IPS-18a (cell line): ENCODE measurements at regions not wholly inside any gene's neighbourhood (a gene's known extent, or its start where the extent isn't known, plus 50 kb on each side); places are given as distances from the start of the nearest gene placed in this dataset.

Experiments used
- H3K27ac ChIP-seq: one replicate; pipeline ENCODE4 v1.5.1; 2013; ENCODE audit warnings: low read length
- H3K27me3 ChIP-seq: one replicate; pipeline ENCODE4 v1.6.1; 2013; ENCODE audit warnings: mild to moderate bottlenecking, low read length; ENCODE audit not compliant: control insufficient read depth, insufficient read depth
- H3K36me3 ChIP-seq: one replicate; pipeline ENCODE4 v1.6.1; 2013; ENCODE audit warnings: low read depth, low read length; ENCODE audit not compliant: control insufficient read depth
- H3K4me1 ChIP-seq: one replicate; pipeline ENCODE4 v1.6.1; 2013; ENCODE audit warnings: low read depth, low read length; ENCODE audit not compliant: control insufficient read depth
- H3K4me3 ChIP-seq: one replicate; pipeline ENCODE4 v1.5.1; 2013; ENCODE audit warnings: low read length
- H3K9ac ChIP-seq: one replicate; pipeline ENCODE4 v1.6.1; 2013; ENCODE audit warnings: mild to moderate bottlenecking, low read length, moderate library complexity
- H3K9me3 ChIP-seq: one replicate; pipeline ENCODE4 v1.6.1; 2013; ENCODE audit warnings: low read depth, low read length; ENCODE audit not compliant: control insufficient read depth

GRCh38 chr12:28121433-28121832, 68.8 kb upstream of the CCDC91 start:
- H3K4me1 ChIP-seq: no peaks in the 10 kb centered on the region
- H3K4me3 ChIP-seq: no peak overlapping the region
- no peaks in the 10 kb centered on the region for H3K27me3 ChIP-seq
- no peaks in the 10 kb centered on the region for H3K36me3 ChIP-seq
- no peak overlapping the region for H3K9ac ChIP-seq
- H3K27ac ChIP-seq: no peak overlapping the region
- H3K9me3 ChIP-seq: no peaks in the 10 kb centered on the region

GRCh38 chr12:28121899-28122655, 68.2 kb upstream of the CCDC91 start:
- no peak overlapping the region for H3K27ac ChIP-seq
- no peak overlapping the region for H3K9ac ChIP-seq
- H3K4me1 ChIP-seq: no peaks in the 10 kb centered on the region
- H3K9me3 ChIP-seq: no peaks in the 10 kb centered on the region
- no peak overlapping the region for H3K4me3 ChIP-seq
- no peaks in the 10 kb centered on the region for H3K36me3 ChIP-seq
- no peaks in the 10 kb centered on the region for H3K27me3 ChIP-seq

GRCh38 chr12:28122756-28123155, 67.5 kb upstream of the CCDC91 start:
- Histone ChIP-seq H3K27me3 (no peaks in the 10 kb centered on the region), H3K4me3 (no peak overlapping the region), H3K27ac (no peak overlapping the region), H3K9me3 (no peaks in the 10 kb centered on the region), H3K36me3 (no peaks in the 10 kb centered on the region), H3K9ac (no peak overlapping the region), H3K4me1 (no peaks in the 10 kb centered on the region)

- no peak overlapping the region for H3K9ac ChIP-seq
Measured at GRCh38 chr12:28127455-28127854, 62.8 kb upstream of the CCDC91 start.

GRCh38 chr12:28129031-28129430, 61.2 kb upstream of the CCDC91 start:
- Histone ChIP-seq H3K36me3 (no peaks in the 10 kb centered on the region), H3K4me3 (no peak overlapping the region), H3K9me3 (no peaks in the 10 kb centered on the region), H3K27me3 (no peaks in the 10 kb centered on the region), H3K4me1 (no peaks in the 10 kb centered on the region), H3K27ac (no peak overlapping the region), H3K9ac (no peak overlapping the region)

More at GRCh38 chr12:28127455-28127854, 62.8 kb upstream of the CCDC91 start:
- H3K9me3 ChIP-seq: no peaks in the 10 kb centered on the region
- no peak overlapping the region for H3K27ac ChIP-seq
- H3K36me3 ChIP-seq: no peaks in the 10 kb centered on the region
- H3K4me1 ChIP-seq: no peaks in the 10 kb centered on the region
- H3K4me3 ChIP-seq: no peak overlapping the region
- no peaks in the 10 kb centered on the region for H3K27me3 ChIP-seq

DNA sequence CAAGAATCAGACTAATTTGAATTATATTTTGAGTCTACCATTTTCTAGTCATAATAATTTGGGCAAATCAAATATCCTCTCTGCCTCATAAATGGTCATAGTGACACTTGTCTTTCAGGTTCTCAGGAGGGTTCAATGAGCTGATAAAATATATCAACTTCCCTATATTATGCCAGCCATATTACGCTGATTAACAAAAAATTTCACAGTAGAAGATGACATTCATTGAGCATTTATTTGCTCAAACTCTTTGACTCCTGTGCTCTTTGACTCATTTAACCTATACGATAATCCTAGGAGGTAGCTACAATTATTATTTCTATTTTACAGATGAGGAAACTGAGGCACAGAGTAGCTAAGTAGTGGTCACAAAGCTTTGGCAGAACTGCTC, 60.0 kb upstream of the CCDC91 start:
- no peaks in the 10 kb centered on the region for H3K27me3 ChIP-seq
- H3K9ac ChIP-seq: no peak overlapping the region
- no peaks in the 10 kb centered on the region for H3K9me3 ChIP-seq
- H3K36me3 ChIP-seq: no peaks in the 10 kb centered on the region
- H3K4me1 ChIP-seq: no peaks in the 10 kb centered on the region
- H3K27ac ChIP-seq: no peak overlapping the region
- no peak overlapping the region for H3K4me3 ChIP-seq

- H3K9me3 ChIP-seq: no peaks in the 10 kb centered on the region
- no peaks in the 10 kb centered on the region for H3K27me3 ChIP-seq
- no peak overlapping the region for H3K9ac ChIP-seq
- H3K27ac ChIP-seq: no peak overlapping the region
- H3K4me3 ChIP-seq: no peak overlapping the region
- H3K4me1 ChIP-seq: no peaks in the 10 kb centered on the region
- no peaks in the 10 kb centered on the region for H3K36me3 ChIP-seq
Measured at GRCh38 chr12:28130625-28131598, 59.3 kb upstream of the CCDC91 start.

DNA sequence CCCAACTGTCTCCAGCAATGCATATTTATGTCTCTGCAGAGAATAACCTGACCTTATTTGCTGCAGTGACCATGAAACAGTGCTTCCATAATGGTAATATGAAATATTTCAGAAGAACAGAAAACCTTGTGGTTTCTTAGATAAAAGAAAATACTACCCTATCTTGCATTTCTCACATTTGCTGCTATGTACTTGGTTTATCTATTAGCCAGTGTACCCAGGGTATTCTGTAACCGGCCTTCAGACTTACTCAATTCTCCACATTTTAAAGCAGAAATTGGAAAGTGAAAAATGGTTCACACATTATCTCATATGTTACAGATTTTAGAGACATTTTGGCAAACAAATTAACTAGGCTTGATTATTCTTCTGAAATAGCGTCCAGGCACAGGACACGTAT, 57.9 kb upstream of the CCDC91 start:
- H3K9me3 ChIP-seq: no peaks in the 10 kb centered on the region
- H3K4me3 ChIP-seq: no peak overlapping the region
- H3K9ac ChIP-seq: no peak overlapping the region
- H3K4me1 ChIP-seq: no peaks in the 10 kb centered on the region
- H3K36me3 ChIP-seq: no peaks in the 10 kb centered on the region
- H3K27me3 ChIP-seq: no peaks in the 10 kb centered on the region
- H3K27ac ChIP-seq: no peak overlapping the region

DNA sequence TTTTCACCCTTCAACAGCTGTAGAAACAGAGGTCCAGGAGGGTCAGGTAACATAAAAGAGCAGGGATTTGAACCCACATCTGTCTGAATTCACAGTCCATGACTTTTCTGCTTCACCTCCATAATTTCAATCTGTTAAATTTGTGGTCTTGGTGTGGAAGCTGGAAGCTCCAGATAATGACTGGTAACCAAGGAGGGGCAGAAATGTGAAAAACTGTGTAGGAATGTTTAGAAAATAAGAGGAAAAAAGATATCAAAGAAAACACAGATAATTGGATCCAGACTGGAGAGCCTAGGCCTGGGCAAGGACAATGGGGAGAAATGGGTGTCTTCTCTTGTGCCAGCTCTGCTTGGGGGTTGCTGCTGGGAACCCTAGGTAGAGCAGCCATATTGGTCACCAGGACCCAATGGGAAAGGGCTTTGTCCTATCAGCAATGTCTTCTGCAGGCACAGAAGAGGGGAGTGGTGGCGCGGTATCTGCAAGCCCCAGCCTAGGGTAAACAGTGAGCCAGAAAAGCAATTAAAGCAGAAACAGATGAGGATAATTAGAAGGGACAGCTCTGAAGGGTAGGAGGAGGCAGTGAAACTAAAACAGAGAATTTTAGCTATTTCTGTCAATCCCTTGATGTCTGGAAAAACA, 54.3 kb upstream of the CCDC91 start:
- Histone ChIP-seq H3K4me3 (no peak overlapping the region), H3K4me1 (no peaks in the 10 kb centered on the region), H3K9ac (no peak overlapping the region), H3K27ac (no peak overlapping the region), H3K36me3 (no peaks in the 10 kb centered on the region), H3K9me3 (no peaks in the 10 kb centered on the region), H3K27me3 (no peaks in the 10 kb centered on the region)

- Histone ChIP-seq H3K4me1 (no peaks in the 10 kb centered on the region), H3K4me3 (no peak overlapping the region), H3K9ac (no peak overlapping the region), H3K36me3 (no peaks in the 10 kb centered on the region), H3K27ac (no peak overlapping the region), H3K9me3 (no peaks in the 10 kb centered on the region), H3K27me3 (no peaks in the 10 kb centered on the region)
Measured at GRCh38 chr12:28137414-28137813, 52.8 kb upstream of the CCDC91 start.

GRCh38 chr12:28140404-28140803, 49.9 kb upstream of the CCDC91 start:
- Histone ChIP-seq H3K36me3 (no peaks in the 10 kb centered on the region), H3K27me3 (no peaks in the 10 kb centered on the region), H3K9me3 (no peaks in the 10 kb centered on the region), H3K9ac (no peak overlapping the region), H3K27ac (no peak overlapping the region), H3K4me3 (no peak overlapping the region), H3K4me1 (no peaks in the 10 kb centered on the region)
